ENCODE measurements at regions not wholly inside any gene's neighbourhood (a gene's known extent, or its start where the extent isn't known, plus 50 kb on each side); places are given as distances from the start of the nearest gene placed in this dataset.
"Not testable (repeated sequence)": the region's sequence is repeated elsewhere in the genome, so short reads cannot be mapped to it uniquely, and the experiment has no call there.

GRCh38 chr1:29945426-29945825, 709.1 kb downstream of the PTPRU start:
- DNase-seq = no peak

- no peak for DNase-seq
Measured at GRCh38 chr1:29944253-29944905, 708.1 kb downstream of the PTPRU start.

GRCh38 chr1:29943034-29943433, 706.7 kb downstream of the PTPRU start:
- DNase-seq = no peak

- no peak for DNase-seq
Measured at GRCh38 chr1:29939079-29939478, 702.8 kb downstream of the PTPRU start.

- no peak for DNase-seq
Measured at GRCh38 chr1:29937356-29937755, 701.0 kb downstream of the PTPRU start.

GRCh38 chr1:29936031-29936544, 699.8 kb downstream of the PTPRU start:
- no peak for DNase-seq

GRCh38 chr1:29934255-29934772, 698.0 kb downstream of the PTPRU start:
- no peak for DNase-seq

GRCh38 chr1:29933067-29933466, 696.7 kb downstream of the PTPRU start:
- DNase-seq = no peak

- DNase-seq = no peak
Measured at GRCh38 chr1:29932626-29933025, 696.3 kb downstream of the PTPRU start.

- no peak for DNase-seq
Measured at GRCh38 chr1:29931477-29932175, 695.3 kb downstream of the PTPRU start.

- DNase-seq = no peak
Measured at GRCh38 chr1:29925058-29925457, 688.7 kb downstream of the PTPRU start.

GRCh38 chr1:29924017-29924431, 687.7 kb downstream of the PTPRU start:
- no peak for DNase-seq

- no peak for DNase-seq
Measured at GRCh38 chr1:29921741-29922140, 685.4 kb downstream of the PTPRU start.

- no peak for DNase-seq
Measured at GRCh38 chr1:29920784-29921183, 684.5 kb downstream of the PTPRU start.

GRCh38 chr1:29920316-29920715, 684.0 kb downstream of the PTPRU start:
- DNase-seq = no peak

GRCh38 chr1:29919041-29919440, 682.7 kb downstream of the PTPRU start:
- DNase-seq = not testable (repeated sequence)

- no peak for DNase-seq
Measured at GRCh38 chr1:29916656-29917369, 680.5 kb downstream of the PTPRU start.

GRCh38 chr1:29914936-29915335, 678.6 kb downstream of the PTPRU start:
- DNase-seq = no peak

GRCh38 chr1:29912425-29912824, 676.1 kb downstream of the PTPRU start:
- DNase-seq = no peak

- DNase-seq = no peak
Measured at GRCh38 chr1:29909962-29910361, 673.6 kb downstream of the PTPRU start.

GRCh38 chr1:29907596-29907995, 671.3 kb downstream of the PTPRU start:
- no peak for DNase-seq

GRCh38 chr1:29906927-29907326, 670.6 kb downstream of the PTPRU start:
- no peak for DNase-seq

GRCh38 chr1:29903548-29904166, 667.3 kb downstream of the PTPRU start:
- no peak for DNase-seq
